SKM-1 treated with dmso at 0.1 percent for 144 hours (cell line): ENCODE measurements at regions not wholly inside any gene's neighbourhood (a gene's known extent, or its start where the extent isn't known, plus 50 kb on each side); places are given as distances from the start of the nearest gene placed in this dataset.
"Not testable (repeated sequence)": the region's sequence is repeated elsewhere in the genome, so short reads cannot be mapped to it uniquely, and the experiment has no call there.

Source experiments
- DNase-seq: peaks from one replicate; lab custom pipeline; 2025; ENCODE audit not compliant: unreplicated experiment; lab: John Stamatoyannopoulos, UW

- DNase-seq = peak; percentile 28
Observed at GRCh38 chr16:22436823-22437652, 62.6 kb upstream of the CDR2 start.

- DNase-seq = not testable (repeated sequence)
Observed at GRCh38 chr16:22436326-22436822, 62.0 kb upstream of the CDR2 start.

GRCh38 chr16:22431314-22431713 is 56.9 kb upstream of the CDR2 start:
- not testable (repeated sequence) for DNase-seq

- no peak for DNase-seq
Observed at GRCh38 chr16:22428654-22429053, 54.2 kb upstream of the CDR2 start.

- no peak for DNase-seq
Observed at GRCh38 chr16:22427556-22427955, 53.1 kb upstream of the CDR2 start.

- DNase-seq = no peak
Observed at GRCh38 chr16:22425847-22426246, 51.4 kb upstream of the CDR2 start.

- no peak for DNase-seq
Observed at GRCh38 chr16:22425036-22425801, 50.8 kb upstream of the CDR2 start.

GRCh38 chr16:22424161-22424937 is 49.9 kb upstream of the CDR2 start:
- DNase-seq = no peak
